HG03565 (cell line): ENCODE measurements at regions not wholly inside any gene's neighbourhood (a gene's known extent, or its start where the extent isn't known, plus 50 kb on each side); places are given as distances from the start of the nearest gene placed in this dataset.

Experiments used
- ATAC-seq: cut with Tn5 transposase; IDR thresholded peaks from one replicate; pipeline ENCODE4 v1.9.1; 2021; ENCODE audit warnings: mild to moderate bottlenecking, moderate library complexity; ENCODE audit not compliant: unreplicated experiment

- no peak for ATAC-seq
Observed at GRCh38 chr11:107222431-107222830, 204.2 kb upstream of the GUCY1A2 start.

GRCh38 chr11:107221748-107222285, 203.5 kb upstream of the GUCY1A2 start:
- no peak for ATAC-seq

GRCh38 chr11:107218123-107219013, 200.1 kb upstream of the GUCY1A2 start:
- ATAC-seq: no peak

- ATAC-seq: no peak
Observed at GRCh38 chr11:107217444-107217843, 199.2 kb upstream of the GUCY1A2 start.

- ATAC-seq: no peak
Observed at GRCh38 chr11:107215010-107215409, 196.7 kb upstream of the GUCY1A2 start.

GRCh38 chr11:107203656-107204055, 185.4 kb upstream of the GUCY1A2 start:
- ATAC-seq: no peak

GRCh38 chr11:107202241-107202640, 184.0 kb upstream of the GUCY1A2 start:
- ATAC-seq: no peak

DNA sequence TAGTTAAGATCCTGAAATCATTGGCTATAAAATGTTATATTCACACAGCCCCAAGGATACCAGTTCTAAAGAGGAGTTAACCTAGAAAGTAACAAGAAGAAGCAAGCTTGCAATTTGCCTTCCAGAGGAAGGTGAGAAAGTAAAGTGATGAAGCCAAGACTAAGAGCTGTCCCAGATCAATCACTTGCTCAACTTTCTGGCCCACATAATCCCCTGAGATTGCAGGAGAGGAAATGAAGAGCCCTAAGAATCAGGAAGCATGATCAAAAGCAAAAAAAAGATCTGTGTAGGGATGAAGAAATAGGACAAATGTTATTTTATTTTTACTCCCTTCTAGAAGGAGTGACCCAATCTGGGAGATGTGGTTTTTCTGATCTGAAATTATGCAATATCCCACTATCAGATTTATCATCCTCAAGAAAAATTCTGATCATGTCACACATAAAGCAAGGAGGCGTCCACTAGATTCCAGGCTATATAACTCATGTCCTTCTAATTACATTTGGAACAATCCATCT, 180.3 kb upstream of the GUCY1A2 start:
- ATAC-seq: no peak

DNA sequence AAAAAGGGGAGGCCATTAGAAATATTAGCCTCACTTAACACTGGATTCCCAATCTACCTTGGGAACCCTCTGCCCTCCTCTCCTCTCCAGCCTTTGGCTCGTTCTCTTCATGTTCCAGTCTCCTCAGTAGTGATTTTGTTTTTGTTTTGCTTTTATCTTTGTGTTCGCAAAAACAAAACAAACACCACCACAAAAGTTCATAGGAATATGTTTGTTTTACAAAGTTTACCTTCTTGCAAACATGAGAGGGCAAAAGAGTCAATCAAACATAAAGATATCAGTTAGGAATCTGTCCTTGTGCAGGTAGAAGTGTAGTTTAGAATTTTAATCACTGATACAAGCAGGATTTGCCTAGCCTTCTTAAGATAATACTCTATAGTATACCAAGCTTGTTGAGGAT, 179.7 kb upstream of the GUCY1A2 start:
- no peak for ATAC-seq

DNA sequence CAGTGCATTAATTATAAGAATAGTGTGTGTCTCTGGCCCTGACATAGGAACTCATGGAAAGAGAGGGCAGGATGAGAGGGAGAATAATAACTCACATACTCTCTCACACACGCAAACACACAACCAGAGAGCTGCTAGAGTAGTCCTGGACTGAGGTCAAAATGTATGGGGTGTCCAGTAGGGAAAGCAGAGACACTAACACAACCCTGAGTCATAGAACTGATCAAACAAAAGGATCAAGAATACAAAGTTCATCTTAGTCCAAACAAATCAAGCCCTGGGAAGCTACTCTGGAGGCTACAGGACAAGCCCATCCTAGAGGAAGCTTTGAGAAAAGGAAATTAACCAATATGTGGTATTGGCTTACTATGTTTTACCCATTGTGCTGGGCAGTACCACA, 178.5 kb upstream of the GUCY1A2 start:
- no peak for ATAC-seq

DNA sequence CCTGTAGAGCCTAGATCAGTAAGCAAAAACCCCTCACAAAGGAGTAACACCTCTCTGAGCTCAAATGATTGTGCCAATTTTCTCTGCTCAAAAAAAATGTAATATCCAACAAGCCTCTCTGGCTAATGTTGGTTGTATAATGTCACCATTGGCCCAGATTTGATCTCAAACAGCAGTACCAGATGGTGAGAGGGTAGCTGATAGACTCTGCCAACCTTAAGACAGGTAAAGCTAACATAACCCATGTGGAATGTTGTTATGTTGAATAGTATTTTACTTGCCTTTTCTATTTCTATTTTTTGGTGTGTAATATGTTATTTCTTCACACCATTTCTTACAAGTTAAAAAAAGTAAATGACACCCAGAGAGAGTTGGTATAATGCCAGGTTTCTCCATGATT, 166.7 kb upstream of the GUCY1A2 start:
- no peak for ATAC-seq

- ATAC-seq: no peak
Observed at GRCh38 chr11:107183953-107184352, 165.7 kb upstream of the GUCY1A2 start.

DNA sequence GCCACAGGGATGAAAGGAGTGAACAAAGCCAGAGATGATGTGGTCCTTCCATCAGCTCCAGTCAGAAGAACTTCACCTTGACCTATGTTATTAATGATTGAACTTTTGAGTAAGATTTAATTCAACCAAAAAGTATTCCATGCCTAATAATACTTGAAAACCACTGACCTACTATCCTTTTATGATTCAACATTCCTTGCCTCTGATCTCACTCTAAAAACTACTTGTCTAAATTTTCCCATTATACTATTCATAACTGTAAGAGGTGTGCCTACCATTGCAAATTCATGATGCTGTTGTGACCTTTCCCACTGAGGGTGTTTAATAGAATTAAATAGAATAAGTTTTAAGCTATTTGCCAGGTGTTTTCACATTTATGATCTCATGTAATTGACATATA, 164.7 kb upstream of the GUCY1A2 start:
- ATAC-seq: no peak

DNA sequence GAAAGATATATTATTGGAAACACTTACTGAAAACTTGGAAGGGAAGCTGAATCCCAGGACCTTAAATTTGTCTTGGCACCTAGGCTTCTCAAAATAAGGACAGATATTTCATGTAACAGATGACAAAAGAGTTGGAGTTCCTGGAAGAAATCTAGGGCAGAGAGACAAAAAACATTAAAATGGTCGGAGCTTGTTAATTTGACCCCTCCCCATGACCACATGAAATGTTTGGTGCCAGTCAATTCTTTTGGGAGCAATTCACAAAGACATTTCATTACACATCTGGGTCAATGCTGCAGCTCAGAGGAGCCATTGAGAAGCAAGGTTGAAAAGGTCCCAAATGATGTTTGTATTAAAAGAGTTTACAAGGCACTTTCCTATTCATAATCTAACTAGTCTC, 162.0 kb upstream of the GUCY1A2 start:
- no peak for ATAC-seq

GRCh38 chr11:107179829-107180228, 161.6 kb upstream of the GUCY1A2 start:
- ATAC-seq: no peak

GRCh38 chr11:107177106-107177477, 158.8 kb upstream of the GUCY1A2 start:
- ATAC-seq: no peak

- no peak for ATAC-seq
Observed at GRCh38 chr11:107176148-107177105, 158.2 kb upstream of the GUCY1A2 start.

DNA sequence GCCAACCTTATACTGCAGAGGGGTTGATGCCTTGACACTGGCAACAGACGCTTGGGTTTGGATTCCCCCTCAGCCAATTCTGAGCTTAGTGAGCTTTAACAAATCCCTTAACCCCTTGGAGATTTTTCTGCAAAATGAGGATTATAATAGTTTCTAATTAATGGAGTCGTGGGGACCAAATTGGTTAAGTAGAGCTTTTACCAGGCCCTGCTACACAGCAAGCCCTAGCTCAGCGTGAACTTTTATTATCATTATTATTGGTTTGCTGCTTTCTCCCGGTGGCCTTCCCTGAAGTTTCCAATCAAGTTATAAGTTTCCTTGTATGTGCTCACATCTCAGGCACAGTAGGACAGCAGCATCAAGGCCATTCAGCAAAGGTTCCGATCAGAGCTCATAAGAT, 156.6 kb upstream of the GUCY1A2 start:
- no peak for ATAC-seq

GRCh38 chr11:107172996-107173395, 154.7 kb upstream of the GUCY1A2 start:
- no peak for ATAC-seq

DNA sequence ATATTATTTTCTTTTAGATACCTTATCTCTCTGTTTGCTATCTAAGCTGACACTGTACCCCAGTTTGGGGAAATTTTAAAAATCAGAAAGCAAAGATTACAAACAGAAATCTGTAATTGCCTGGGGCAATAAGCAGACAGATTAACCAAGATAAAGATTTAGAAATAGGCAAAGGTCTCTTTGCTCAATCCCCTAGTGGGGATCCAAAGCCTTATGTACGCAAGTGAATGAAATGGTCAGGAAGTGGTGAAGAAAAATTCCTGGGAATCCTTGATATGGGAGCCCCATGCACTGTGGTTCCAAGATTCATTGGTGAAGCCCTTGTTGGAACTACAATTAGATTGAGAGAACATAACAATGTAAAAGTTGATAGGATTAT, 139.5 kb upstream of the GUCY1A2 start:
- no peak for ATAC-seq

GRCh38 chr11:107157146-107157808, 139.0 kb upstream of the GUCY1A2 start:
- no peak for ATAC-seq
